SK-N-SH (cell line): ENCODE measurements at regions not wholly inside any gene's neighbourhood (a gene's known extent, or its start where the extent isn't known, plus 50 kb on each side); places are given as distances from the start of the nearest gene placed in this dataset.

Experiments
- CTCF ChIA-PET: fragments of 300-600, 350-600 bp; formaldehyde crosslinking; extraction: SDS; loops from one replicate; lab custom pipeline; 2021; lab: Yijun Ruan, JAX
- POLR2A ChIA-PET: fragments of 350-600 bp; sonication (Branson Sonifier 250); formaldehyde crosslinking; extraction: SDS; loops from one replicate; lab custom pipeline; 2020; ENCODE audit warnings: antibody characterized with exemption, inconsistent platforms; lab: Yijun Ruan, JAX
- DNase-seq: peaks from one replicate; pipeline ENCODE4 v3.0.0; 2012
- H2AFZ ChIP-seq: fragments of 200-600 bp; sonication (generic); 2 replicates; pipeline ENCODE4 v1.8.1; 2016; ENCODE audit warnings: antibody characterized with exemption, mild to moderate bottlenecking, low read depth
- H3F3A ChIP-seq: fragments of 200-600 bp; sonication (generic); replicated peaks from 2 replicates; pipeline ENCODE3; 2016; ENCODE audit warnings: antibody characterized with exemption, mild to moderate bottlenecking; ENCODE audit not compliant: insufficient read depth
- H3K27ac ChIP-seq, 2 experiments: fragments of 200-500 bp in 1 of 2; fragments of 200-600 bp in 1 of 2; sonication (Bioruptor generic) in 1 of 2; sonication (generic), shearing (Covaris generic) in 1 of 2; 2 replicates each; pipeline versions ENCODE4 v1.5.1 to v1.6.1; 2014 to 2016; ENCODE audit warnings: low read depth in 2 of 2, inconsistent platforms in 1 of 2, low read length in 1 of 2, mild to moderate bottlenecking in 1 of 2, mixed read lengths in 1 of 2
- H3K27me3 ChIP-seq: fragments of 200-600 bp; sonication (generic), shearing (Covaris generic); 2 replicates; pipeline ENCODE4 v1.6.1; 2016; ENCODE audit warnings: mixed run types; ENCODE audit not compliant: insufficient read depth
- H3K36me3 ChIP-seq, 2 experiments: fragments of 200-500 bp in 1 of 2; fragments of 200-600 bp in 1 of 2; sonication (Bioruptor generic) in 1 of 2; sonication (generic) in 1 of 2; replicated peaks in 1 of 2; 2 replicates each; pipeline versions ENCODE3 to v1.5.1; 2014 to 2016; ENCODE audit warnings: low read length in 1 of 2, mild to moderate bottlenecking in 1 of 2; ENCODE audit not compliant: insufficient read depth in 2 of 2, control insufficient read depth in 1 of 2
- H3K4me1 ChIP-seq, 2 experiments: fragments of 200-500 bp in 1 of 2; fragments of 200-600 bp in 1 of 2; sonication (Bioruptor generic) in 1 of 2; sonication (generic), shearing (Covaris generic) in 1 of 2; 2 replicates each; pipeline versions ENCODE4 v1.5.1 to v1.6.1; 2014 to 2016; ENCODE audit warnings: low read depth in 1 of 2, low read length in 1 of 2, mixed run types in 1 of 2; ENCODE audit not compliant: insufficient read depth in 2 of 2, control insufficient read depth in 1 of 2
- H3K4me2 ChIP-seq: fragments of 200-600 bp; sonication (generic), shearing (Covaris generic); 2 replicates; pipeline ENCODE4 v1.6.1; 2017; ENCODE audit warnings: mixed run types
- H3K4me3 ChIP-seq, 2 experiments: fragments of 200-500 bp in 1 of 2; fragments of 200-600 bp in 1 of 2; sonication (Bioruptor generic) in 1 of 2; sonication (generic), shearing (Covaris generic) in 1 of 2; 2 replicates each; pipeline versions ENCODE4 v1.5.1 to v1.8.1; 2014 to 2016; ENCODE audit warnings: low read depth in 2 of 2, inconsistent platforms in 1 of 2, low read length in 1 of 2, mild to moderate bottlenecking in 1 of 2, mixed read lengths in 1 of 2, moderate library complexity in 1 of 2
- H3K79me2 ChIP-seq: fragments of 200-600 bp; sonication (generic); 2 replicates; pipeline ENCODE4 v1.8.1; 2017; ENCODE audit warnings: mild to moderate bottlenecking; ENCODE audit not compliant: insufficient read depth
- H3K9ac ChIP-seq: fragments of 200-600 bp; sonication (generic); 2 replicates; pipeline ENCODE4 v1.6.1; 2017; ENCODE audit warnings: mixed run types
- H3K9me2 ChIP-seq: fragments of 200-600 bp; sonication (generic); 2 replicates; pipeline ENCODE4 v1.6.1; 2017; ENCODE audit warnings: mixed run types
- H3K9me3 ChIP-seq: fragments of 200-600 bp; sonication (generic); 2 replicates; pipeline ENCODE4 v1.6.1; 2017; ENCODE audit warnings: mixed run types, mild to moderate bottlenecking, moderate library complexity
- H4K20me1 ChIP-seq: fragments of 200-600 bp; sonication (generic); 2 replicates; pipeline ENCODE4 v1.6.1; 2017; ENCODE audit warnings: mild to moderate bottlenecking, mixed run types; ENCODE audit not compliant: insufficient read depth
- EP300 ChIP-seq, 2 experiments: IDR thresholded peaks; 2 replicates each; pipeline versions ENCODE4 v1.4.0 to v1.6.1; 2012; ENCODE audit warnings: borderline replicate concordance in 1 of 2, low read depth in 1 of 2, low read length in 1 of 2
- FOXJ3 ChIP-seq: sonication (generic); formaldehyde crosslinking; IDR thresholded peaks from 2 replicates; pipeline ENCODE4 v1.5.1; 2020; ENCODE audit warnings: mild to moderate bottlenecking, missing genetic modification reagents
- GATA2 ChIP-seq: sonication (generic); formaldehyde crosslinking; IDR thresholded peaks from 2 replicates; pipeline ENCODE4 v1.5.0; 2020; ENCODE audit warnings: mild to moderate bottlenecking, missing genetic modification reagents
- JUND ChIP-seq: IDR thresholded peaks from 2 replicates; pipeline ENCODE4 v1.4.0; 2012
- MXI1 ChIP-seq: IDR thresholded peaks from 2 replicates; pipeline ENCODE4 v1.6.1; 2012; ENCODE audit warnings: mild to moderate bottlenecking, low read depth, low read length, improper control_type of control experiment
- RCOR1 ChIP-seq: fragments of 150-350 bp; IDR thresholded peaks from 2 replicates; pipeline ENCODE4 v1.6.1; 2017; ENCODE audit warnings: antibody characterized with exemption, low read length
- USF2 ChIP-seq: fragments of 150-350 bp; IDR thresholded peaks from 2 replicates; pipeline ENCODE4 v1.6.1; 2017; ENCODE audit warnings: antibody characterized with exemption, low read length, low read depth, borderline replicate concordance
- WGBS: methylation state at CpG from one replicate; pipeline ENCODE4 v1.1.6; 2017; ENCODE audit warnings: low lambda C conversion rate; 5-methylcytosine and 5-hydroxymethylcytosine counted together

DNA sequence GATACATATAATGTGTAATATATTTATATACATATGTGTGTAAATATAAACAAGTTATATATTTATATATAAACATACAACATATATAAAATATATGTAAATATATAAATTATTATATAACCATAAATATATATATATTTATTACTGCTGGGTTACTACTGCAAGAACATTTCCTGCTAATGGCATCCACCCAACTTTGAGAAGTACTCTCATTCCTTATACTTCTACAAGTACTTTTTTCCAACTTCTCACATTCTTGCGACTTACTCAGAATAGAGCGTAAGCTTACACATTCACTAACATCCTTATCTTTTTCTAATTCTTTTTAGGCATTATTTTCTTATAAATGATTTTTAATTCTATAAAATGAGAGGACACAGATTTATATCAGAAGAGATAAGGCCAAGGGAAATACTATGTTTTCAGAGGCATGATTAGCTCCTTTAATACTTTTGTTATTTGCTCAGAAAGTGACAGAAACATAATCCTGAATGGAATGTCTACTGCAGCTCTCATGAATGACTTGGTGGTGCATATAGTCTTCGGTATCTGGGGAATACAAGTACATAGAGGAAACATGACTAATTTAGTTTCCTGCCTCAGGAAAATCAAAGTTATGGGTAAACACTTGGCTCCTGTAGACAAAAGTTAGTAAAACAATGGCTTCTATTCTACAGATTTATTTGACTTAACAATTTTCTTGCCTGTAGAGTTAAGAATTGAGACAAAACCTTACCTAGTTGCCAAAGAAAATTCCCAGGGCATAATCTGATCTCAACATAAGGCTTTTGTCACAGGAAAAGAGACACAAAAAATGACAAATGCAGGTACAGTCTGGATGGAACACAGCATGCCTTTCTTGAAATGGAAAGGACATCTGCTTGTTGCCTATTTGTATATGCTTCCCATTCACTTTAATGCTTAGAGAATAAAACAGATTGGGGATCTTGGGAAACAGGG, 453.9 kb downstream of the SQOR start:
- no peaks in the 10 kb centered on the region for H3K79me2 ChIP-seq
- TF ChIP-seq JUND, result no peak
- TF ChIP-seq MXI1, result no peak
- TF ChIP-seq FOXJ3 (CRISPR knock-in tag), result no peak
- POLR2A ChIA-PET, result no interaction called here
- CTCF ChIA-PET, result interaction anchor here (1.7 to 4.0 kb wide), 3 partner anchors 9 to 294 kb away, joined by 5 to 17 read pairs (median 14); no protein-coding TSS in a partner anchor
- no peaks in the 10 kb centered on the region for H3F3A ChIP-seq
- no peak overlapping the region for H3K4me3 ChIP-seq
- DNase-seq, result no peak
- H3K27me3 ChIP-seq, result no peaks in the 10 kb centered on the region
- WGBS, result 54% methylated on average over 3 of the region's 3 CpGs
- H3K4me2 ChIP-seq, result no peak overlapping the region
- no peaks in the 10 kb centered on the region; a peak in 3 of 4 replicates for H3K4me1 ChIP-seq
- H3K9ac ChIP-seq, result no peak overlapping the region
- no peaks in the 10 kb centered on the region for H3K36me3 ChIP-seq
- peak overlapping the region in 1 of 2 experiments; percentile 72; a peak in 2 of 4 replicates for H3K27ac ChIP-seq
- H3K9me2 ChIP-seq, result no peaks in the 10 kb centered on the region
- H3K9me3 ChIP-seq, result no peaks in the 10 kb centered on the region
- H2AFZ ChIP-seq, result no peak overlapping the region
- no peaks in the 10 kb centered on the region for H4K20me1 ChIP-seq

DNA sequence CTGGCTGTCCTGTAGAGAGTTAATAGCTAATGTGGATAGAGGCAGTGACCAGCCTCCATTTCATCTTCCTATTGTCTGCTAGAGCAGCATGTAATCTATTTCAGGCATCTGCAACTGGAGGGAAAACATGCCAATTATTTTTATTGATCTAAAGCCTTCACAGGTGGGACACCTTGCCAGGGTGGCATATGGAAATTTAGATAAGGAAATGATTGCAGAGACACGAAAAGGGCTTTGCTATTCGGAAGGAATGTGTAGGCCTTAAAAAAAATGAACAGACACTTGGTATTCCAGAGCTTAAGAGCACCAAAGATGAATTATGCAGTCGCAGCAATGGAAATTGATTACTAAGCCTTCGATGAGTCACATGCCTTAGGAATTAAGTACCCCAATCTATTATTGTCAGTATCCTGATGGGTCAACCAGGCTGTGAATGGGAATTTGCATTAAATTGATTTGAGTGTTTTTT, 454.7 kb downstream of the SQOR start:
- H3K4me2 ChIP-seq, result no peak overlapping the region
- H3K9me2 ChIP-seq, result no peaks in the 10 kb centered on the region
- H3K4me3 ChIP-seq, result no peak overlapping the region
- no peaks in the 10 kb centered on the region for H3K9me3 ChIP-seq
- no peaks in the 10 kb centered on the region; a peak in 3 of 4 replicates for H3K4me1 ChIP-seq
- no peaks in the 10 kb centered on the region for H3K79me2 ChIP-seq
- H2AFZ ChIP-seq, result no peak overlapping the region
- no peaks in the 10 kb centered on the region for H3K27me3 ChIP-seq
- H3K27ac ChIP-seq, result peak overlapping the region in 1 of 2 experiments; percentile 72; a peak in 2 of 4 replicates
- H3K9ac ChIP-seq, result no peak overlapping the region
- no peaks in the 10 kb centered on the region for H3K36me3 ChIP-seq
- WGBS, result 18% methylated on average over 4 of the region's 4 CpGs
- DNase-seq, result no peak
- H4K20me1 ChIP-seq, result no peaks in the 10 kb centered on the region
- H3F3A ChIP-seq, result no peaks in the 10 kb centered on the region
- CTCF ChIA-PET, result interaction anchor here (0.7 to 4.0 kb wide), 5 partner anchors 9 to 295 kb away, joined by 3 to 17 read pairs (median 5); no protein-coding TSS in a partner anchor
- TF ChIP-seq EP300 (IDR thresholded peaks at IDR 0.05; ENCODE audit: borderline replicate concordance in 1 of 2, low read depth in 1 of 2, low read length in 1 of 2) (no peak; a peak in 1 of 4 replicates), RCOR1 (no peak), GATA2 (CRISPR knock-in tag) (peak; percentile 27; the same call in 1 of the 2 replicates), USF2 (no peak)
- POLR2A ChIA-PET, result no interaction called here
